Chondrocyte (in vitro differentiated cells): ENCODE measurements at regions not wholly inside any gene's neighbourhood (a gene's known extent, or its start where the extent isn't known, plus 50 kb on each side); places are given as distances from the start of the nearest gene placed in this dataset.

Source experiments
- DNase-seq: peaks from one replicate; pipeline ENCODE4 v3.0.0; 2021; ENCODE audit warnings: mixed read lengths, low spot score
- H3K27ac Mint-ChIP-seq: one replicate; pipeline ENCODE4 v1.8.0; 2021; ENCODE audit warnings: mild to moderate bottlenecking, moderate library complexity, mixed read lengths; ENCODE audit not compliant: unreplicated experiment
- H3K27me3 Mint-ChIP-seq: 2 replicates; pipeline ENCODE4 v1.8.0; 2021; ENCODE audit warnings: low read depth, mixed read lengths
- H3K36me3 Mint-ChIP-seq: 2 replicates; pipeline ENCODE4 v1.8.0; 2021; ENCODE audit warnings: low read depth, mixed read lengths
- H3K4me1 Mint-ChIP-seq: 2 replicates; pipeline ENCODE4 v1.8.0; 2021; ENCODE audit warnings: low read depth, mild to moderate bottlenecking, mixed read lengths
- H3K4me3 Mint-ChIP-seq: one replicate; pipeline ENCODE4 v1.8.0; 2021; ENCODE audit warnings: mild to moderate bottlenecking, moderate library complexity, mixed read lengths; ENCODE audit not compliant: unreplicated experiment
- H3K9me3 Mint-ChIP-seq: 2 replicates; pipeline ENCODE4 v1.8.0; 2021; ENCODE audit warnings: low read depth, mixed read lengths
- CTCF ChIP-seq: fragments of 200-600 bp; sonication (generic); IDR thresholded peaks from 2 replicates; pipeline ENCODE4 v1.5.0; 2021; ENCODE audit warnings: antibody characterized with exemption, mild to moderate bottlenecking, moderate library complexity

DNA sequence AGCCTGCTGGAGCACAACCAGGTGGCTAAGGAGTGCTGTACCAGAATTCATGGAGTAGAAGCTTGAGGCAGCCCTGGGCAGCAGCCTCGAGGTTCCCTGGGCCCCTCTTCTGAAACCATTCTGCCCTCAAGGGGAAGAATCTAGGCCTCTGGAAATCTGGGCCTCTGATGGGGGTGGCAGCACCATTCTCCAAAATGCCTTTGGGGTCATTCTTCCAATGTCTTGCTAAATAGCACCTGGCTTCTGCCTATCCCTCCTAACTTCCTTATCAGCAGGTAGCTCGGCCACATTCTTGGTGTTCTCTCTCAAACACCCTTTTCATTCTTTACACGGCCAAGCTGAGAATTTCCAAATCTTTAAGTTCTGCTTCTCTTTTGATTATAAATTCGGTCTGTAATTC is 473.6 kb downstream of the BCOR start:
- H3K9me3 Mint-ChIP-seq: peaks cover 17% of the 10 kb centered on the region
- H3K27me3 Mint-ChIP-seq: no peaks in the 10 kb centered on the region
- TF ChIP-seq CTCF: no peak
- no peak overlapping the region for H3K27ac Mint-ChIP-seq
- no peak overlapping the region for H3K4me3 Mint-ChIP-seq
- peaks cover 3% of the 10 kb centered on the region for H3K4me1 Mint-ChIP-seq
- DNase-seq: no peak
- no peaks in the 10 kb centered on the region for H3K36me3 Mint-ChIP-seq

- no peak for DNase-seq
- Mint-ChIP-seq H3K4me3 (no peak overlapping the region), H3K36me3 (no peaks in the 10 kb centered on the region), H3K27me3 (peaks cover 3% of the 10 kb centered on the region), H3K4me1 (no peaks in the 10 kb centered on the region), H3K9me3 (peaks cover 19% of the 10 kb centered on the region), H3K27ac (no peak overlapping the region)
- no peak for TF ChIP-seq CTCF
Observed at GRCh38 chrX:39625810-39626209, 471.9 kb downstream of the BCOR start.

- Mint-ChIP-seq H3K9me3 (peaks cover 18% of the 10 kb centered on the region), H3K27ac (no peak overlapping the region), H3K36me3 (no peaks in the 10 kb centered on the region), H3K4me1 (no peaks in the 10 kb centered on the region), H3K27me3 (peaks cover 3% of the 10 kb centered on the region), H3K4me3 (no peak overlapping the region)
- TF ChIP-seq CTCF: no peak
- DNase-seq: no peak
Observed at GRCh38 chrX:39626749-39627148, 471.0 kb downstream of the BCOR start.

- Mint-ChIP-seq H3K9me3 (peaks cover 14% of the 10 kb centered on the region), H3K27me3 (peaks cover 3% of the 10 kb centered on the region), H3K36me3 (no peaks in the 10 kb centered on the region), H3K4me3 (no peak overlapping the region), H3K4me1 (no peaks in the 10 kb centered on the region), H3K27ac (no peak overlapping the region)
- TF ChIP-seq CTCF: no peak
- no peak for DNase-seq
Observed at GRCh38 chrX:39627257-39627656, 470.5 kb downstream of the BCOR start.

GRCh38 chrX:39629001-39629400 is 468.8 kb downstream of the BCOR start:
- Mint-ChIP-seq H3K27ac (no peak overlapping the region), H3K4me3 (no peak overlapping the region), H3K9me3 (peaks cover 16% of the 10 kb centered on the region), H3K27me3 (peaks cover 3% of the 10 kb centered on the region), H3K4me1 (peaks cover 3% of the 10 kb centered on the region), H3K36me3 (no peaks in the 10 kb centered on the region)
- TF ChIP-seq CTCF: no peak
- no peak for DNase-seq
